ENCODE measurements at regions not wholly inside any gene's neighbourhood (a gene's known extent, or its start where the extent isn't known, plus 50 kb on each side); places are given as distances from the start of the nearest gene placed in this dataset.

DNA sequence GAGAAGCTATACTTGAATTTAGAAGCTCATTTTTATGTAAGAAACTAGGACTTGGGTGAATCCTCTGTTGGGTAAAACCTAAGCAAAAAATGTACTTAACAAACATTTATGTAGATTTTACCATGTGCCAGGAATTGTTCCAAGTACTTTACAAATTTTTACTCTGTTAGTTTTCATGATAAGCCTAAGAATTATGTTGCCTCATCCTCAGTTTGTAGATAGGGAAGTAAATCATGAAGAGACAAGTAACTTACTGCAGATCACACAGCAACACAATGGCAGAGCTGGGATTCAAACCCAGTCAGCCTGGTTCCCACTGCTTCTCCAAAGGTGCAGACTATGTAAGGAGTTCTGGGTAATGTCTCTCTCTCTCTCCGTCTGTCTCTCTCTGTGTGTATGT is 169.9 kb downstream of the DIPK2A start:
- no peak for DNase-seq (ENCODE audit: low spot score)

DNA sequence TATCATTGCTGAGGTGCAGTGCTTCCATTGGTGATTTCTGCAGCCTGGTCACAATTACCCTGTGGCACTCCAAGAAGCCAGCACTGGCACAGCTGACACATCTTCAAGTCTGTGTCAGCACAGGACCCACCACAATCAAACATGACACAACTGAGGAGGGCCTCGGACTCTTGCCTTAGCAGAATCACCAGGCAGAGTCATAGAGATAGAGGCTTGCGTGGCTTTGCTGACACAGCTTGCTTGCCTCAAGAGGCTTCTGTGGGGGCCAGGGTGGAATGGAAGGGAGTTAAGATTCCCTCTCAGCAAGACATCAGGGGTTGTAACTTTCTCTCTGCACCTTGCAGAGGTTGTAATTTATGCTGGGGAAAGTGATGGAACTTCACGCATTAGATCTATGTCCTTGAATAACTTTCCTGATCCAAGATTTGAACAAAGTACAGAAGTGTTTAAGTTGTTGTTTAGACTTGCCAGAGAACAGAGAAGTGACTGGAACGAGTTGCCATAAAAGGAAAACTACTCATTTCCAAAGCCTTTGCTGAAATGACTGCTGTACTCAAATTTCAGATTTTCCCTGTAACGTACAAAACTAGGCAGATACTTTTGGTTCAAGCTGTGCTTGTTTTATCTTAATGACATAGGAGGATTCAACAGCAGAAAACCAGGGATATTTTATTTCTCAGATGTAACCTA is 170.7 kb downstream of the DIPK2A start:
- no peak for DNase-seq (ENCODE audit: low spot score)

DNA sequence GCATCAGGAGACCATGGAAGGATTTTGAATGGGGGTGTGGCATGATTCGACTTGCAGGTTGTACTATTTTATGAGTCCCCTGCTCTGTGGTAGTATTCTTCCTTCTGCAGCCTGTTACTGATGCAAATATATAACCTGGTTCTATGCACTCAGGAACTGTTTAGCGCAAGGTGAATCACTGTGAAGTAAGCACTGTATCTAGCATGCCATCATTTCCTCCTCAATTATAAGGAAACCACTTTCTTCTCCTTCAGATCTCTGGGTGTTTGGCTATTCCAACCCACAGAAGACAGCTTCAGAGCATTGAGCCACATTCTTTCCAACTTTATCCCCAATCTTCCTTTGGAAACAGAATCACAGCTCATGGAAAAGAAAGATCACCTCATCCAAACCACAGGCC is 176.7 kb downstream of the DIPK2A start:
- DNase-seq (ENCODE audit: low spot score) = no peak

GRCh38 chr3:144151983-144152382 is 180.4 kb downstream of the DIPK2A start:
- DNase-seq (ENCODE audit: low spot score) = no peak

GRCh38 chr3:144160627-144161026 is 189.0 kb downstream of the DIPK2A start:
- no peak for DNase-seq (ENCODE audit: low spot score)

- no peak for DNase-seq (ENCODE audit: low spot score)
Observed at GRCh38 chr3:144162042-144162441, 190.4 kb downstream of the DIPK2A start.

GRCh38 chr3:144164352-144164751 is 192.7 kb downstream of the DIPK2A start:
- DNase-seq (ENCODE audit: low spot score) = no peak

- DNase-seq (ENCODE audit: low spot score) = no peak
Observed at GRCh38 chr3:144165482-144165881, 193.9 kb downstream of the DIPK2A start.

GRCh38 chr3:144167634-144168033 is 196.0 kb downstream of the DIPK2A start:
- DNase-seq (ENCODE audit: low spot score) = no peak

DNA sequence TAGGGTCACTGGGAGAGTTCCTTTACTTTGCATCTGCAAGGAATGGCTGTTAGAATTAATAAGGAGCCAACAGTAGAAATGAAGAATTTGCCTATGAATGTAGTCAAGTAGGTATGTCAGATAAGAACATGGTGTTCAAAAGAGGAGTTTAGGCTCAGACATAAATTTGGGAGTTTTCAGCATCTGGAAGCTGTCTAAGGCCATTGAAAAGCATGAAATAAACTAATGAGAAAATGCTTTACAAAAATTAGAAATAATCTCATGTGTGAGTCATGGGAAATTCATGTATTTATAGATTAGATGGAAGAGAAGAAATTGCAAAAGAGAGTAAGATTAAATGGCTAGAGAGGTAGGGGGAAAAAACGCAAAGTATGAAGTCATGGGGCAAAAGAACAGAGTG is 201.9 kb downstream of the DIPK2A start:
- no peak for DNase-seq (ENCODE audit: low spot score)

DNA sequence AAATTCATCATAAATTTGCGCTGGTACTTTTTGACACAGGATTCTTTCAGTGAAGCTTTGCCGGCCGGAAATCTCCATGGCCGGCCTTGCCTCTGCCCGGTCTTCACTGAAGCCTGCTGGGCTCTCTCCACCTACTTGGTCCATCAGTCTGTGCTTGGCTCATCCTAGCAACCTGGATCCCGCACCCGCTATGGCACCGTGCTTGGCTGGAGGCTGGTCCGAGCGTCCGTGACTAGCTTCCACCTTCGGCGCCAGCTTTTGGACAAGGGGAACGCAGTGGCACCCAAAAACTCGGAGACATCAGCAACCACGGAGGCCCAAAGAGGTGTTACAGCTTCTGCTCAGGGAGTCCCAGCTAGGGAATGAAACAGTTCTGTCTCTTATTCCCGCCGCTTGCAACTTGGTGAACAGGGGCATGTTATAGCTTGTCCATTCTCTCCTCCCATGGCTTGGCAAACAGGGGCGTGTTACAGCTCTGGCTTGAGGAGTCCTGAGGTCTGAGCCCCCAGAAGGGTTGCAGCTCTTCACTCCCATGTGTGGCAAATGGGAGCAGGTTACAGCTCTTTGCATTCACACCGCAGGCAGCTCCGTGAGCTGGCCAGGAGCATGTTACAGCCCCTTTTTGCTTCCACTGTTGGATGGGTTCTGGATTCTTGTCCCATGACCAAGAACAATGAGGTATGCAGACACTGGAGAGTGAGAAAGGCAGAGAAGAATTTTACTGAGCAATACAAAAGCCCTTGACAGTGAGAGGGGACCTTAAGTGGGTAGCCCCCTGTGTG is 204.2 kb downstream of the DIPK2A start:
- DNase-seq (ENCODE audit: low spot score) = no peak

DNA sequence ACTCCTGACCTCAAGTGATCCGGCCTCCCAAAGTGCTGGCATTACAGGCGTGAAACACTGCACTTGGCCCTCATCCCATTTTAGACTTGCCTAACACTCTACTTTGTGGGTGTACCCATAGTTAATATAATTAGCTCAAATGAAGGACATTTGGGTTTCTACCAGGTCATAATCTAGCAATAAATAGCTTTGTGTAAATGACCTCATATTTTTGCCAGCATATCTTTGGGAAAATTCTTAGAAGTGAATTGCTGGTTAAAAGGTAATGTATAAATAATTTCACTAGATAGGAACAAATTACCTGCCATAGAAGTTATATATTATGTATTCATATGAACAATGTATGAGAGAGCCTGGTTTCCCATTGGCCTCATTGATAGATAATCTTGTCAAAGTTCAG is 206.0 kb downstream of the DIPK2A start:
- no peak for DNase-seq (ENCODE audit: low spot score)

DNA sequence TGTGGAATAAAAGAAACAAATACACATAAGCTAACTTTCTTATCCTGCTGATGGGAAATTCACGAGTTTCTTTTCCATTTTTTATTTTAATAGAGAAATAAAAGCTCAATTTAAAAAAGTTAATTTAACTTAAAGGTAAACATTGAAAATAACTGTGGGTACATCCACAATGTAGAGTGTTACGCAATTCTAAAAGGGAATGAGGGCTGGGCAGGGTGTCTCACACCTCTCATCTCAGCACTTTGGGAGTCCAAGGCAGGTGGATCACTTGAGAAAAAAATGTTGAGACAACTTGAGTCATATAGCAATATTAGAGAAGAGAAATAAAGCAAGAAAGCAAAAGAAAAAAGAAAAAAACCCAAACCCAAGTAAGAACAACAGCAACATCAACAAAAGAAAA is 207.0 kb downstream of the DIPK2A start:
- no peak for DNase-seq (ENCODE audit: low spot score)

GRCh38 chr3:144181062-144181461 is 209.4 kb downstream of the DIPK2A start:
- no peak for DNase-seq (ENCODE audit: low spot score)

GRCh38 chr3:144182501-144182900 is 210.9 kb downstream of the DIPK2A start:
- DNase-seq (ENCODE audit: low spot score) = no peak

DNA sequence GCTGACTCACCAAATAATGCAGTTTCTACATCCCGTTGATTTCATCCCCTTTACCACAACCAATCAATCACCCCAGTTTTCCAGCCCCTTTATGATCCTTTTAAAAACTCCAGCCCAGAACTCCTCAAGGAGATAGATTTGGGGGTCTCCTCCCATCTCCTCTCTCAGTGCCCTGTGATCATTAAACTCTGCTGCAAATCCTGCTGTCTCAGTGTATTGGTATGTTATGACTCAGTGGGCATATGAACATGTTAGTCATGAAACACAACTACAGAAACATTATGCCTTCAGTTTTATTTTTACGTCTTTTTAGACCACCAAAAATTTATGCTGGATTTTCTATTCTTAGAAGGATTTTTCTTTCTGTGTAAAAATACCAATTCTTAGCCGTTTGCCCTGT is 213.7 kb downstream of the DIPK2A start:
- no peak for DNase-seq (ENCODE audit: low spot score)

DNA sequence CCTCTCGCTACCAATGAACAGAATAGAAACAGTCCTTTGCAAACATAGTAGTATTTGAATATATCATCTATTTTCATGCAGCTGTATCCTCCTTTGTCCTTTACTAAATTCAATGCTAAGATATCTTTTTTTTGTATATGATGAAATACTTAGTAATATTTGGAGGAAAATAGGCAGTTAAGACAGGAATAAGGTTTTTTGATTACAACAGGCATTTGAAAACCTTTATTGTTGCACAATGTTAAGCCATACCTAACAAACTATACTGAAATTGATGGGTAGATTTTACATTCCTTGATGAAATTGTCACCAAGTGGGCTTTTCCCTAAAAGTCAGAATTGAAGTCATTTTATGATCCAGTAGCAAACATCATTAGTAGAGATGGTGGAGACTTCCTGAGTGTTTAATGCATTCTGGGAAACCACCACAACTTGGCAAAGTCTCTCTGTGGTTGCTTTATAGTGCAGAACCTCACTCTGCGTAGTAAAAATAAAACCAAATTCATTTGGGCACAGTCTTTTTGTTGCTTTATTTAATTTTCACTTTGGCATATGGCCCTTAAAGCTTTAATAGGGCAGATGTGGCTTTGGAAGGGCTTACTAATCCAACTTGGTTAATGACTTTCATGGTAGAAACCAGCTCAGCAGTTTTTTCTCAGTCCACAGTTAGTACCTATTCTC is 216.0 kb downstream of the DIPK2A start:
- no peak for DNase-seq (ENCODE audit: low spot score)

- DNase-seq (ENCODE audit: low spot score) = no peak
Observed at GRCh38 chr3:144189044-144189443, 217.4 kb downstream of the DIPK2A start.

GRCh38 chr3:144197116-144197515 is 225.5 kb downstream of the DIPK2A start:
- no peak for DNase-seq (ENCODE audit: low spot score)

- no peak for DNase-seq (ENCODE audit: low spot score)
Observed at GRCh38 chr3:144197582-144197981, 226.0 kb downstream of the DIPK2A start.

DNA sequence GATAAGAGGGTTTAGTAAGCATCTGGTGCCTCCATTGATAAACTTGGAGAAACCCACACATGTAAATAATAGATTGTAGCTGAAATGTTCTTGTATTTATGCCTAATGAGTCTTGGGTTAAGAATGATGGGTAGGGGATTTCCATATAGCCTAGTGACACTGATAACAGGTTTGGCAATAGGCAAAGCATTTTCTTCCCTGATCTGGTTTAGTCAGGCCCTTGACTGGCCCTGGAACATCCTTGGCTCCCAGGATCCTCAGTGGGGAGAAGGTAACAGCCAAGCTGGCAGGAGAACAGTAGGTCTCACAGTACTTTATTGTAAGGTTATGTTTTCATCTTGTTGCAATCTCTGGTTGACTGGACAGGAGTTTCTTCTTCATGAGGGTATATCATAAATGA is 228.4 kb downstream of the DIPK2A start:
- no peak for DNase-seq (ENCODE audit: low spot score)

DNA sequence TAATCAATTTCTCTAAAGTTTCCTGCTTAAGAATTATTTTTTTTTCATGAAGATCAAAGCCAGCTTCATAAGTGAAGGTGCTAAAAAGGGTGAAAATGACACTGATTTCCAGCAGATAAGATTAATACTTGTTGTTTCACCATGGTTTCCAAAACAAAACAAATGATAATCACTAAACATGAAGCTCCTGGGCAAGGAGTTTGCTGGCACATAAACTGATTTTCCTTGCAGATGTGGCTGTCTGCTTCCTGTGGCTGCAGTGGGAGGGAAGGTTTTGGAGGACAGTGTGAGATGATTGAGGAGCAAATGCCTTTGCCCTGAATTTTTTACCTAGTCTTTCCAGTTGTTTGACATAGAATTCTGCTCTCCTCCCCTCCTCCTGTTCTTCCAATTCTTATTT is 228.8 kb downstream of the DIPK2A start:
- no peak for DNase-seq (ENCODE audit: low spot score)

DNA sequence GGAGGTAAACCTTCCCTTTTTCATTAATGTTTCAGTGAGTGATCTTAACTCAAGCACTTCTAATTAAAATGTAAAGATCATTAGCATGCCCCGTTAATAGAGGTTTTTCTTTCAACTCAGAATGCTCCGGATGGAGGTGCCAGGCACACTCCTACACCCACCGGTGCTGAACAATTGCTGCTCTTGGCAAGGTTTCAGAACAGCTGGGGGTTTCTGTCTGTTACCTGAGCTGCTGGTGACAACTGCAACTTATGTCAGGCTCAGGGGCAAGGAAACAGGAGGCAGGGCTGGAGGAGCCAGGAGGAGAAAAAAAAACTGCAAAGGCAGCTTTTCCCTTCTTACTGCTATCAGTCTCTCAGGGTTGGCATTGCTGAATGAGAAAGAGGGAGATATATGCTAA is 250.1 kb downstream of the DIPK2A start:
- no peak for DNase-seq (ENCODE audit: low spot score)
